KMS-11 (cell line): ENCODE measurements at regions not wholly inside any gene's neighbourhood (a gene's known extent, or its start where the extent isn't known, plus 50 kb on each side); places are given as distances from the start of the nearest gene placed in this dataset.

Source experiments
- H2AFZ ChIP-seq: fragments of 200-600 bp; sonication (generic); 2 replicates; pipeline ENCODE4 v1.6.1; 2016; ENCODE audit warnings: antibody characterized with exemption, mixed run types, low read depth
- H3K27ac ChIP-seq: fragments of 200-600 bp; sonication (generic); 2 replicates; pipeline ENCODE4 v1.6.1; 2016; ENCODE audit warnings: mild to moderate bottlenecking, mixed run types
- H3K27me3 ChIP-seq: fragments of 200-600 bp; sonication (generic); 2 replicates; pipeline ENCODE4 v1.6.1; 2017; ENCODE audit warnings: mild to moderate bottlenecking, low read depth, mixed run types, moderate library complexity; ENCODE audit not compliant: insufficient read depth
- H3K36me3 ChIP-seq: fragments of 200-600 bp; sonication (generic); 2 replicates; pipeline ENCODE4 v1.6.1; 2017; ENCODE audit warnings: mild to moderate bottlenecking, mixed run types; ENCODE audit not compliant: insufficient read depth
- H3K4me1 ChIP-seq: fragments of 200-600 bp; sonication (generic); 2 replicates; pipeline ENCODE4 v1.6.1; 2016; ENCODE audit warnings: mild to moderate bottlenecking, low read depth, mixed run types; ENCODE audit not compliant: poor library complexity, severe bottlenecking
- H3K4me2 ChIP-seq: fragments of 200-600 bp; sonication (generic); 2 replicates; pipeline ENCODE4 v1.7.0; 2016; ENCODE audit warnings: mild to moderate bottlenecking, mixed run types
- H3K4me3 ChIP-seq: fragments of 200-600 bp; sonication (generic); IDR thresholded peaks from 2 replicates; pipeline ENCODE4 v1.6.1; 2017; ENCODE audit warnings: low read depth, low read length, mixed read lengths; ENCODE audit not compliant: insufficient read depth
- H3K79me2 ChIP-seq: fragments of 200-600 bp; sonication (generic); 2 replicates; pipeline ENCODE4 v1.6.1; 2016; ENCODE audit warnings: low read depth, mixed run types; ENCODE audit not compliant: insufficient read depth
- H3K9ac ChIP-seq: fragments of 200-600 bp; sonication (generic); 2 replicates; pipeline ENCODE4 v1.6.1; 2016; ENCODE audit warnings: mild to moderate bottlenecking, mixed run types
- H4K20me1 ChIP-seq: fragments of 200-600 bp; sonication (generic); 2 replicates; pipeline ENCODE4 v1.6.1; 2016; ENCODE audit warnings: mild to moderate bottlenecking, mixed run types; ENCODE audit not compliant: insufficient read depth
- TF ChIP-seq, protein P1 (sequence below): fragments of 200-600 bp; sonication (generic); conservative IDR thresholded peaks from 2 replicates; pipeline ENCODE4 v1.6.1; 2017; ENCODE audit warnings: low read depth, mild to moderate bottlenecking, antibody characterized with exemption, low read length, moderate library complexity, mixed read lengths

DNA sequence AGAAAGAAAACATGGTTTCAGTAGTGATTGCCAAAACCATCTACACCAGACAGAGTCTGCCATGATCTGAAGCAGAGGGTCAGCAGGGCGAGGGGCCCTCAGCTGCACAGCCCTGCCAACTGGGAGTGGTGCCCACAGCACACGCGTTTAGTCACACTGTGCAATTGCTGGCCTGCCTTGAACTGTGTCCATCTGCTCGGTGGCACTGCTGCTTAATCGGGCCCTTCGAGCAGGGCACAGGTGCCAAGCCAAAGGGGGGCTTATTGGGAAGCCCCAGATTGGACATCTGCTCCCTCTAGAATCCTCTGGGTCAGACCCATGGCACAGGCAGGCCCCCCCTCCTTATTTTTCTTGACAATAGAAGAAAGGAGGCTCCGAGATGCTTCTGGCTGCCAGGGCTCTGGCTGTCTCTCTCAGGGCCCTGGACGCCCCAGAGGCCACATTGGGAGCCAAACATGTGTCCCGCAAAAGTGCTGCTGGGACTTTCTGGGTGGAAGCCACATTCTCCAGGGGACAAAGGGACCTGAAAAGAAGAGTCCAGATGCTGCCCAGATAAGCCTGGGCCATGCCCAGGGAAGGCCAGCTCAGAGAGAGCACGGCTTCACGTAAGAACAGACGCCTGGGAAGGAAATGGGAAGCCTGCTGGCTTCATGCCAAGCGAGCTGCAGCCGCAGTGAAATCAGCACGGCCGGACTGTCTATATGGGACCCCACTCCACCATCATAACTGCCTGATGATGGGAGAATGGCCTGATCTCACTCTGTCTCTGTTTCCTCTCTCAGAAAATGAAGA lies 349.2 kb downstream of the GADD45G start:
- no peaks in the 10 kb centered on the region for H3K4me1 ChIP-seq
- no peak overlapping the region for H3K27ac ChIP-seq
- no peaks in the 10 kb centered on the region for H3K27me3 ChIP-seq
- no peaks in the 10 kb centered on the region for H4K20me1 ChIP-seq
- H3K4me3 ChIP-seq: no peak overlapping the region
- H3K9ac ChIP-seq: no peak overlapping the region
- no peaks in the 10 kb centered on the region for H3K79me2 ChIP-seq
- no peak overlapping the region for H2AFZ ChIP-seq
- no peaks in the 10 kb centered on the region for H3K36me3 ChIP-seq
- TF ChIP-seq, protein P1, sequence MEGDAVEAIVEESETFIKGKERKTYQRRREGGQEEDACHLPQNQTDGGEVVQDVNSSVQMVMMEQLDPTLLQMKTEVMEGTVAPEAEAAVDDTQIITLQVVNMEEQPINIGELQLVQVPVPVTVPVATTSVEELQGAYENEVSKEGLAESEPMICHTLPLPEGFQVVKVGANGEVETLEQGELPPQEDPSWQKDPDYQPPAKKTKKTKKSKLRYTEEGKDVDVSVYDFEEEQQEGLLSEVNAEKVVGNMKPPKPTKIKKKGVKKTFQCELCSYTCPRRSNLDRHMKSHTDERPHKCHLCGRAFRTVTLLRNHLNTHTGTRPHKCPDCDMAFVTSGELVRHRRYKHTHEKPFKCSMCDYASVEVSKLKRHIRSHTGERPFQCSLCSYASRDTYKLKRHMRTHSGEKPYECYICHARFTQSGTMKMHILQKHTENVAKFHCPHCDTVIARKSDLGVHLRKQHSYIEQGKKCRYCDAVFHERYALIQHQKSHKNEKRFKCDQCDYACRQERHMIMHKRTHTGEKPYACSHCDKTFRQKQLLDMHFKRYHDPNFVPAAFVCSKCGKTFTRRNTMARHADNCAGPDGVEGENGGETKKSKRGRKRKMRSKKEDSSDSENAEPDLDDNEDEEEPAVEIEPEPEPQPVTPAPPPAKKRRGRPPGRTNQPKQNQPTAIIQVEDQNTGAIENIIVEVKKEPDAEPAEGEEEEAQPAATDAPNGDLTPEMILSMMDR: no peak
- H3K4me2 ChIP-seq: no peak overlapping the region

DNA sequence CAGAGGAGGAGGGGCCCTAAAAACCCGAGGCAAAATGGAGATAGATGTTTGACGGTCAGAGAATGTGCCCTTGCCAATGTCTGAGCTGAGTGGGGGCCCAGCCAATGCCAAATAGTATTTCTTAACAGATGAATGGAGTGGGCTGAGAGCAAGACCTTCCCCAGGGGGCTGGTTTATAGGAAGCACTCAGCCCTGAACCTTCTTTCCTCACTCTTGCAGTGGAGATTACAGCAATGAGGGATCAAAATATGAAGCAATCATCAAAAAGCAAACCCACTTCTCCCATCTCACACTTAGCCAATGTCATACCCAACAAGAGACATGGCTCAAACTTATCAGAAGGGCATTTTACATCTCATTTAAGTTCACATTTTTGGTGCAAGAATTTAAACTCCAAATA lies 350.3 kb downstream of the GADD45G start:
- no peak overlapping the region for H3K27ac ChIP-seq
- no peaks in the 10 kb centered on the region for H4K20me1 ChIP-seq
- H2AFZ ChIP-seq: no peak overlapping the region
- TF ChIP-seq, protein P1: no peak
- no peaks in the 10 kb centered on the region for H3K27me3 ChIP-seq
- no peaks in the 10 kb centered on the region for H3K4me1 ChIP-seq
- H3K79me2 ChIP-seq: no peaks in the 10 kb centered on the region
- no peak overlapping the region for H3K4me3 ChIP-seq
- H3K36me3 ChIP-seq: no peaks in the 10 kb centered on the region
- H3K9ac ChIP-seq: no peak overlapping the region
- no peak overlapping the region for H3K4me2 ChIP-seq

DNA sequence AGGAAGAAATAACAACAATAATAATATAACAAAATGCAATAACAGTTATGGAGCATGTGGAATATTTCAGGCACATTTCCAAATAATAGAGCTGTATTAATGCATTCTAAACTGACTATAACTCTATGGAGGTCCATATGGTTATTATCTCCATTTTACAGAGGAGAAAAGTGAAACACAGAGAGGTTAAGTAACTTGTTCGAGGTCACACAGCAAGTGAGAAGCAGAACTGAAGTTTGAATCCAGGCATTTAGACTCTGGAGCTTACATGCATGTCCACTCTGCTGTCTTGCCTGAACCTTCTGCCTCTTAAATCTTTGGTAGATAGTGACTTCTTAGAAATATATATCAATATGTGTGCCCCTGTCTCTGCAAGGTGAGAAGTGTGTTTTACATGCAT lies 350.8 kb downstream of the GADD45G start:
- Histone ChIP-seq H4K20me1 (no peaks in the 10 kb centered on the region), H2AFZ (no peak overlapping the region), H3K27me3 (no peaks in the 10 kb centered on the region), H3K79me2 (no peaks in the 10 kb centered on the region), H3K9ac (no peak overlapping the region), H3K4me3 (no peak overlapping the region), H3K36me3 (no peaks in the 10 kb centered on the region), H3K4me2 (no peak overlapping the region), H3K4me1 (no peaks in the 10 kb centered on the region), H3K27ac (no peak overlapping the region)
- TF ChIP-seq, protein P1: no peak

DNA sequence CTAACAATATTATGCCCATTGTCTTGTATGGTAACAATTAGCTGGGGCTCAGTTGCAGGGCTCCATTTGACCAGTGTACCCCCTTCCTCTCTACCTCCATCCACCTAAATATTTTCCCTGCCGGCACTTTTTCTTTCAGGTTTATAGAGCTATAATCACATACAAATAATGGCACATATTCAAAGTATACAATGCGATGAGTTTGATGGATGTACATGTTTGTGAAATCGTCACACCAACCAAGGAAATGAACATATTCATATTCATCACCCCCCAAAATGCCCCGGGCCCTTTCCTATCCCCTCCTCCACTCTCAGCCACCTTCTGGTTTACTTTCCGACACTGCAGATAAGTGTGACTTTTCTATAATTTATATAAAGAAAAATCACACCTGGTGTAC lies 351.5 kb downstream of the GADD45G start:
- H3K27ac ChIP-seq: no peak overlapping the region
- no peaks in the 10 kb centered on the region for H4K20me1 ChIP-seq
- H3K4me3 ChIP-seq: no peak overlapping the region
- H2AFZ ChIP-seq: no peak overlapping the region
- H3K4me1 ChIP-seq: no peaks in the 10 kb centered on the region
- H3K4me2 ChIP-seq: no peak overlapping the region
- H3K79me2 ChIP-seq: no peaks in the 10 kb centered on the region
- H3K27me3 ChIP-seq: no peaks in the 10 kb centered on the region
- H3K36me3 ChIP-seq: no peaks in the 10 kb centered on the region
- H3K9ac ChIP-seq: no peak overlapping the region
- TF ChIP-seq, protein P1: no peak
